ENCODE measurements at regions not wholly inside any gene's neighbourhood (a gene's known extent, or its start where the extent isn't known, plus 50 kb on each side); places are given as distances from the start of the nearest gene placed in this dataset.
A peak's percentile ranks its signal among the peaks of the same experiment; 100 is the strongest.

- TF ChIP-seq CTCF (IDR thresholded peaks at IDR 0.05; ENCODE audit: low read depth, low read length, missing control alignments), result no peak
- no peak for DNase-seq (ENCODE audit: extremely low read depth, low read depth)
Observed at GRCh38 chr4:135249024-135249423, 1047.4 kb upstream of the PABPC4L start.

GRCh38 chr4:135244696-135245095 is 1043.1 kb upstream of the PABPC4L start:
- no peak overlapping the region for H3K4me3 ChIP-seq (replicated peaks; ENCODE audit: low read depth, low read length)
- DNase-seq (ENCODE audit: extremely low read depth, low read depth), result no peak
- no peak for TF ChIP-seq CTCF (IDR thresholded peaks at IDR 0.05; ENCODE audit: low read depth, low read length, missing control alignments)

More at GRCh38 chr4:135249024-135249423, 1047.4 kb upstream of the PABPC4L start:
- no peak overlapping the region for H3K4me3 ChIP-seq (replicated peaks; ENCODE audit: low read depth, low read length)

- H3K4me3 ChIP-seq (replicated peaks; ENCODE audit: low read depth, low read length), result no peak overlapping the region
- TF ChIP-seq CTCF (IDR thresholded peaks at IDR 0.05; ENCODE audit: low read depth, low read length, missing control alignments), result no peak
- peak; percentile 19 for DNase-seq (ENCODE audit: extremely low read depth, low read depth)
Observed at GRCh38 chr4:135244056-135244455, 1042.5 kb upstream of the PABPC4L start.

GRCh38 chr4:135240796-135241195 is 1039.2 kb upstream of the PABPC4L start:
- no peak for DNase-seq (ENCODE audit: extremely low read depth, low read depth)
- TF ChIP-seq CTCF (IDR thresholded peaks at IDR 0.05; ENCODE audit: low read depth, low read length, missing control alignments), result no peak
- no peak overlapping the region for H3K4me3 ChIP-seq (replicated peaks; ENCODE audit: low read depth, low read length)

GRCh38 chr4:135239964-135240363 is 1038.4 kb upstream of the PABPC4L start:
- TF ChIP-seq CTCF (IDR thresholded peaks at IDR 0.05; ENCODE audit: low read depth, low read length, missing control alignments), result no peak
- H3K4me3 ChIP-seq (replicated peaks; ENCODE audit: low read depth, low read length), result no peak overlapping the region
- no peak for DNase-seq (ENCODE audit: extremely low read depth, low read depth)

- H3K4me3 ChIP-seq (replicated peaks; ENCODE audit: low read depth, low read length), result no peak overlapping the region
- no peak for TF ChIP-seq CTCF (IDR thresholded peaks at IDR 0.05; ENCODE audit: low read depth, low read length, missing control alignments)
- no peak for DNase-seq (ENCODE audit: extremely low read depth, low read depth)
Observed at GRCh38 chr4:135238940-135239339, 1037.4 kb upstream of the PABPC4L start.

GRCh38 chr4:135236048-135236447 is 1034.5 kb upstream of the PABPC4L start:
- DNase-seq (ENCODE audit: extremely low read depth, low read depth), result no peak
- no peak for TF ChIP-seq CTCF (IDR thresholded peaks at IDR 0.05; ENCODE audit: low read depth, low read length, missing control alignments)
- no peak overlapping the region for H3K4me3 ChIP-seq (replicated peaks; ENCODE audit: low read depth, low read length)

Data from HFF-Myc (cell line).